ENCODE measurements at regions not wholly inside any gene's neighbourhood (a gene's known extent, or its start where the extent isn't known, plus 50 kb on each side); places are given as distances from the start of the nearest gene placed in this dataset.

DNA sequence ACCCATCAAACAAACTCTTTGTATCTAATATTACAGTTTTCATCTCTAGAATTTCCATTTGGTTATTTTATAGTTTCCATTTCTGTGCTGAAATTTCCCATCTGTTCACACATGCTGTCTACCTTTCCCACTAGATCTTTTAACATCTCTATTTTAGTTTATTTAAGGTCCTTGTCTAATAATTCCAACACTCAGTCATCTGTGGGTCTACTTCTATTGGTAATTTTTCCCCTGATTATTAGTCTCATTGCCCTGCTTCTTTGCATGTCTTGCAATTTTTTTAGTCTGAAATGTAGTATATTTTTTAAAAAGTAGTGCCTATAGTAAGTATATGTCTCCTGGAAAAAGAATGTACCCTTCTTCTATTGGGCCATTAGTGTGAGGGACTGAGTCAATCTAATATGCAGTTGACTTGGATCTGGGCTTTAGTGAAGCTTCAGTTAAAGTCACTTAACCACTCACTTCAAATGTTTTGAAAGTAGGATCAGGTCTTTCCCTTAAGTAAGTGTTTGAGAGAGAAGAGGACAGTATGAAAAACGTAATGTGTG lies 370.8 kb downstream of the SEC14L1 start:
- no peak for TF ChIP-seq EZH2phosphoT487 (IDR thresholded peaks at IDR 0.05; ENCODE audit: borderline replicate concordance, low read length)
- TF ChIP-seq, protein P1, sequence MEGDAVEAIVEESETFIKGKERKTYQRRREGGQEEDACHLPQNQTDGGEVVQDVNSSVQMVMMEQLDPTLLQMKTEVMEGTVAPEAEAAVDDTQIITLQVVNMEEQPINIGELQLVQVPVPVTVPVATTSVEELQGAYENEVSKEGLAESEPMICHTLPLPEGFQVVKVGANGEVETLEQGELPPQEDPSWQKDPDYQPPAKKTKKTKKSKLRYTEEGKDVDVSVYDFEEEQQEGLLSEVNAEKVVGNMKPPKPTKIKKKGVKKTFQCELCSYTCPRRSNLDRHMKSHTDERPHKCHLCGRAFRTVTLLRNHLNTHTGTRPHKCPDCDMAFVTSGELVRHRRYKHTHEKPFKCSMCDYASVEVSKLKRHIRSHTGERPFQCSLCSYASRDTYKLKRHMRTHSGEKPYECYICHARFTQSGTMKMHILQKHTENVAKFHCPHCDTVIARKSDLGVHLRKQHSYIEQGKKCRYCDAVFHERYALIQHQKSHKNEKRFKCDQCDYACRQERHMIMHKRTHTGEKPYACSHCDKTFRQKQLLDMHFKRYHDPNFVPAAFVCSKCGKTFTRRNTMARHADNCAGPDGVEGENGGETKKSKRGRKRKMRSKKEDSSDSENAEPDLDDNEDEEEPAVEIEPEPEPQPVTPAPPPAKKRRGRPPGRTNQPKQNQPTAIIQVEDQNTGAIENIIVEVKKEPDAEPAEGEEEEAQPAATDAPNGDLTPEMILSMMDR (IDR thresholded peaks at IDR 0.05; ENCODE audit: low read depth, low read length, poor library complexity, severe bottlenecking): no peak
